GM21737 (cell line): ENCODE measurements at regions not wholly inside any gene's neighbourhood (a gene's known extent, or its start where the extent isn't known, plus 50 kb on each side); places are given as distances from the start of the nearest gene placed in this dataset.
"Not testable (repeated sequence)": the region's sequence is repeated elsewhere in the genome, so short reads cannot be mapped to it uniquely, and the experiment has no call there.

Experiments
- ATAC-seq: cut with Tn5 transposase; IDR thresholded peaks from one replicate; pipeline ENCODE4 v1.9.1; 2021; ENCODE audit warnings: mild to moderate bottlenecking, moderate library complexity; ENCODE audit not compliant: unreplicated experiment

DNA sequence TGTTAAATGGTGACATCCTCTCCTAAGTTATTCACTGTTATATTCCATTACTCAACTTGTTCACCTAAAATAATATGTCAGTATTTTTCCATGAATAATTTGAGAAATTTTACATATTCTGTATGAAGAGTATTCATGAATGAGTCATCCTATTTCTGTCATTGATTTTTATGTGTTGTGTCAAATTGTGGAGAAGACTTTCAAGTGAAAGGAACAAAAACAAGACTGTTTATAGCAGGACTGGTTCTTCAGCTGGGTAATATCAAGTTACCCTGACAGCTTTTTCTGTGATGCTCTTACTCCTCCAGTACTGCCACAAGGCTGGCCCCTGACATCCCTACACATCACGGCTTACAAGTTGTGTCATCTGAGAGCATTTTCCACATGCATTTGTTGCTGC, 847.7 kb downstream of the NCAM2 start:
- no peak for ATAC-seq

DNA sequence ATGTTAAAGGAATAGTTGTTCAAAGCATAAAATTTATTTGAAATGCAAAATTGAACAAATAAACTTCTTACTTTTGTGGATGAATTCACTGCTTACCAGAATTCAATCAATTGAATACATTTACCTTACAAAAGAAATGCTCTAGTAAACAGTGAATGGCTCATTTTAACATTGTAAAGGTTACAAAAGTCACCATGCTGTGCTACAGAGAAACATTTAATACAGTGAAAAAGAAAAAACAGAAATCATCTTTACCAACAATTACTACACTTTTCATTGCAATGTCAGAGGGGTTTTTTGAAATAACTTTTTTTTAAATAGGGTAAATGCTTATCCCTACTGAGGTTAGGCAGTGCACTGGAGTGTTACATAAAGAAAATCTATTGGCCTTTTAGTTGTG, 853.0 kb downstream of the NCAM2 start:
- no peak for ATAC-seq

DNA sequence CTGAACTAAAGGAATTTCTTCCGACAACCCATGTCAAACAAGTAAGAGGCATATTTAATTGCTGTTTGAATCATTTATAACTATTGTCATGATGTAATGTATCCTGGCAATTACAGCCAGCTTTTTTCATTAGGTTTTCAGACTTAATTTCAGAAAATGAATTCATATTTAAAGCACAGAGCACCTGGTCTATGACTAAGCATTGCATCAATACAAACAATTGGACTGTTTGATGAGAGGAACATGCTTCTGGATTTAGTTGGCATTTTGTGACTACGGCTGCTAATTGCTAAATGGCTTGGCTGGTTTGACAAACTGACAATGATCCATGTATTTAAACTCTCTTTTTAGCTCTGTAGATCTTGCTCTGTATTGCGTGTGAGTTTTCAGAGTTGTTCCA, 853.4 kb downstream of the NCAM2 start:
- no peak for ATAC-seq

DNA sequence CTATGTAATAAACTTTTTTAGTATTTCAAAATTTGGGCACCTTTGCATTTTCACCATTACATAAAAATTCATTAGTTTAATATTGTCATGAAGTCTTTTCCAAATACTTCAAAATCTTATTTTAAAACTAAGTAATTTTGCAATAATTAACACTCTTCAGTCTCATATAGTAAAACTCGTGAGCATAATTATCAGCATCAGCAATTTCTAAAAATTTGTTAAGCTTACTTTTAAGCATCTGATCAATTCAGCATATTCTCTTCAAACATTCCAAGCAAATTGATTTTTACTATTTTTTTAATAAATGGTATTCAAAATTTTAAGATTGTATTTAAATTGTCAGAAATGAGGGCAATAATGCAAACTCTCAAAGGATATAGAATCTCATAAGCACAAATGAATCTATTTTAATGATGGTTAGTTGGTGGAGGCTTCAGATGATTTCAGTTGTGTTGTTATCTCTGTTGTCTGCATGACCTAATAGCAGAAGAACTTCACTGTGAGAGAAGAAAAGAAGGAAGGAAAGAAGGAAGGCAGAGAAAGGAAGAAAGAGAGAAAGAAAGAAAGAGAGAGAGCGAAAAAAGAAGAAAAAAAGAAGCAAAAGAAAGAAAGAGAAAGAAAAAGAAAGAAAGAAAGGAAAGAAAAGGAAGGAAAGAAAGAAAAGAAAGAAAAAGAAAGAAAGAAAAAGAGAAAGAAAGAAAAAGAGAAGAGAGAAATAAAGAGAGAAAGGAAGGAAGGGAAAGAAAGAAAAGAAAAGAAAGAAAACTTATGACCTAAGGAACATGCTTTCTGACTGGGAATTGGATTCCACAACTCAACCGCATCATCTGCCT, 860.5 kb downstream of the NCAM2 start:
- ATAC-seq: no peak

DNA sequence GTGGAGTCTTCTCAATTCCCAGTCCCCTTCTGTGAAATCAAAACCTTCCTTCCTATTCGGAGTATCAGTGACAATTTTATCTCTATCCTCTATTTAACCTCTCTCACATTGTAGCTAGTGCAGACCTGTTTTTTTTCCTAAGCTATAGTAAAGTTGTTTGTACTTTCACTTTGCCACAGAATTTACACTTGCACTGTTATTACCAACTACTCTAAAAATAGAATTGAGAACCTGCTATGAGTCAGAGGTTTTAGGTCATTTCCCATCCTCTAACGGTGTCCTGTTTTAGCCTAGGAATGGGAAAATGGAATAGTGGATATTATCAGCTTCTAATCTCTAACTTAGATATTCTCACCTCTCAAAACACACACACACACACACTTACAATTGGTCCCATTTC, 862.7 kb downstream of the NCAM2 start:
- no peak for ATAC-seq

DNA sequence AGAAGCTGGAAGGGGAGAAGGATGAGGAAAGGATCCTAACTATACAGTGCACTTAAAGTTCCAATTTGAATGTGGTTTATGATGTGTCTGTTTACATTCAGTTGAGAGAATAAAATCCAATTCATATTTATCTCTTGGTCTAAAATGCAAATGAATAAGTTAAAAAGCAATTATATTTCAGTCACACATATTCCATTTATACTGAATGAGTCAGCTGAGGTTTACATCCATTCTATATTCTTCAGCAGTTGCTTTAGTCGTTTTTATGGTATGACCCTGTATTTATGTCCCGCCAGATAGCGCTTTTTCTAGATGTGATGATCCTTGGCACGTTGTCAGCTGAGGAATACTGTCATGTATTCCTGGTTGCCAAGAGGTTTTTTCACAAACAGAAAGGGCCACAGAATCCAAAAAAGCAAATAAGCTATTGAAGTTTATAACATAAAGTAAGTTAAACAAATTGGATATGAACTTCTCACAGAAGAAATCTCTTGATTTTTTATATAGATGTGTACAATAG, 866.2 kb downstream of the NCAM2 start:
- ATAC-seq: no peak

DNA sequence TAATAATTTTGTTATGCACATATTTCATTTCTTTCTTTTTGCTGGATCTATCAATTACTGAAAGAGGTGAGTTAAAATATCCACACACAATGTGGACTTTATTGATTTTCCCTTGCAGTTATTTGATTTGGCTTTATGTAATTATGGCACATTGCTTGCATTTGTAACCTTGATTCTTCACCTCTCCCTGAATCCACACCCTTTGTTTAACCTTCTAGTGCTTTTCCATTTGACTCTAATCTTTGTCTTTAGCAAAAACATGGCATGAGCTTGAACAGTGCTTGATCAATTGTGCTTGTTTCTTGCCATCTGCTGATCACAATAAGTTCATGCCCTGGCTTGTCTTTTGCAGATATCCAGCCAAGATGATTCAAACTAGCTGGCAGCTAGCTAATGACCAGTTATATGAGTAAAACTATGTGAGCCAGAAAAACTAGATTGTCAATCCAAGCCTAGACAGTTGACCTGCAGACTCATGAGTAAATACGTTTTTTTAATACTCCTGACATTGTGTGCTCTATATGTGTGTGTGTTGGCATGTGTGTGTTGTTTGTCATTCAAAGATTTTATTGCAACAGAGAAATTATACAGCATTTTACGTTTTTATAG, 899.2 kb downstream of the NCAM2 start:
- ATAC-seq: no peak

DNA sequence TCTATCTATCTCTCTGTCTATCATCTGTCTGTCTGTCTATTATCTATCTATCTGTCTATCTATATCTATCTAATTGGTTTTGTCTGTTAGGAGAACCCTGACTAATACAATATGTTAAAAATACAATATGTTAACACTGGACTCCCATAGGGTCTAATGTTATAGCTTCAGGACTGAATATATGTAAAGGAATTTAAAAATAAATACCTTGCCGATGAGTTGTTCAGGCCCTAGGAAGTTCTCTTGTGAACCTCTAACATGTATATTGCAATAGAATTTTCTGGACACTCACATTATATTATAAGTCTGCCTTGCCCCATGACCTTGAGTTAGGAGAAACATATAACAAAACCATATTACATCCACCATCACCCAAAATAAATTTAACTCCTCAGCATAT, 900.6 kb downstream of the NCAM2 start:
- no peak for ATAC-seq

DNA sequence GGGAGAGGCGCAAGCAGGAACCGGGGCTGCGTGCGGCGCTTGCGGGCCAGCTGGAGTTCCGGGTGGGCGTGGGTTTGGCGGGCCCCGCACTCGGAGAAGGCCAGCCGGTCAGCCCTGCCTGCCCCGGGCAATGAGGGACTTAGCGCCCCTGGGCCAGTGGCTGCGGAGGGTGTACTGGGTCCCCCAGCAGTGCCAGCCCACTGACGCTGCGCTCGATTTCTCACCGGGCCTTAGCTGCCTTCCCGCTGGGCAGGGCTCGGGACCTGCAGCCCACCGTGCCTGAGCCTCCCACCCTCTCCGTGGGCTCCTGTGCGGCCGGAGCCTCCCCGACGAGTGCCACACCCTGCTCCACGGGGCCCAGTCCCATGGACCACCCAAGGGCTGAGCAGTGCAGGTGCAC, 904.2 kb downstream of the NCAM2 start:
- ATAC-seq: not testable (repeated sequence)

DNA sequence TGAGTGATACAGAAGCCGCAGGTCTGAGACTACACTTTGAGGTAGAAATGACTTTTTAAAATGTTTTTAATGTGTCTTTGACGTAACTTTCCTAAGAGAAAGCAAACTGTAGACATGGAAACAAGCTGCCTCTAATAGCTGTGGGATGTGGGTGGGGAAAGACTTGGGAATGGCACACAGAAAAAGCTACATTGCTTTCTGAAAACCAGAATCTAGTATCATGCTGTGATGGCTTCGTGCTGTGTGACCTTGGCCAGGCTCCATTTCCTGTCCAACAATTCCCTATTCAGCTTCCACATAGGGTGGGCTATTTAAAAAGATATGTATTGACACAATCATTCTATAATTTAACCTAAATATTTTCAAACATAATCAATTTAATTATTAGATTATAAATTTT, 909.1 kb downstream of the NCAM2 start:
- no peak for ATAC-seq

DNA sequence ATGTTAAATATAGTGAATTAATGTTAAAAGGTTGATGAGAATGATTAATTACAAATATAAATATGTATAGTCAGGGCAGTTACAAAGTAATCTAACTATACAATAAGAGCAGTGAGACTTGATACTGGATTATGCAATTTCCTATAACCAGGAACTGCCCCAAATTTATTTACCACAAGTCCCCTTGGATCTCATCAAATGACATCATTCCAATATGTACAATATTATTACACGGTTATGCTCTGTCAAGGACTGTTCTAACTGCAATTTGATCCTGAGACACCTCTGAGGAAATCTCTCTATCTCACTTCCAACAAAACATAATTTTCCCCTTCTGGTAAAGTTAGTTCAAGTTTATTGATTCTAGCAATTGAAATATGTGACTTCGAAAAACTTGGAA, 917.6 kb downstream of the NCAM2 start:
- ATAC-seq: no peak

DNA sequence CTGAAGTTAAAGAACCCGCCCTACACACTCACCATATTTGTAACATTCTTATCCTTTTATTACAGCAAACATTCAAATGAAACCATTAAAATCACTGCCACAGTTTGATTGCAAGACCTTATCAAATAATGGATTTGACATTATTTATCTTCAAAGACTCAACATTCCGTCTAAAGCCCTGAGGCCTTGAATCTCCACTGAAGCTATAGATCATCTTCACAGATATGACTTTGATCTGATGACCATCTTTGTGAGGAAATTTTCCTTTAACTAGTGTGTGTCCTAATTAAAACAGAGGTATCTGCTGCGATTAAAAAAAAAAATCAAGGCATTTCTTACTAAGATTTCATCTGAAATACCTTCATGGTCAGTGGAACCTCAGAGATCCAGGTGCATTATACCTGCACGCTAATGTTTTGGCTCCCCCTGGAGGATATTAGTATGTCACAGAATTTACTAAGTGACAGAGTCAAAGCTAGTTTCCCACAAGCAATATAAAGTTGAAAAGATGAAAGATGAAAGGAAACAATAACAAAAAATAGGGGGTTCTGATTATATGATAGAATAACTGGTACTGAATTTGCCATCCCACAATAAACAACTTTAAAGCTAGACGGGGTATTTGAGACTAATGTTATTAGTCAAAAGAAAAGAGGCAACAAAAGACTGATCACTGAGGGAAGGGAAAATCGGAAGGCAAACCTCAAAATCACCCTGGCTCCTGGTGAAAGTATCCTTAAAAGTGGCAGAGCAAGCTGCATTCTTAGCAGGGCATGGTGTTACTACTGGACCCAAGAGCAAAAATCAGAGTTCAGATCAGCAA, 923.4 kb downstream of the NCAM2 start:
- no peak for ATAC-seq

DNA sequence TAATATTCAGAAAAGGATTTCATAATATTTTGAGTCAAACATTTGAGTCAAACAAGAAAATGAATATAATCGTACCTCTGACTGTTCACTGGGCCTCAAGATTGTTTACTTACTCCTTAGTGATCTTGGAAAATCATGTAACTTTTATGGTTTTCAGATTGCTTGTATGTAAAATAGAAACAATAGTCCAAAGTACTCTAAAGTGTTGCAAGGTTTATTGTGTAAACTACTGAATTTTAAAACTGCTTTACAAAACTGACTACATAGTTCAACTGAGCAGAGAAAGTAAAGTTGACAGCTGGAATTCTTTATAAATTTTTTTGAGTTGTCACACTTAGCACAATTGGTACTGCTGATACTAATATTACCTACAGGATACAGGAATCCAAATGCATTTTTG, 931.0 kb downstream of the NCAM2 start:
- ATAC-seq: no peak

DNA sequence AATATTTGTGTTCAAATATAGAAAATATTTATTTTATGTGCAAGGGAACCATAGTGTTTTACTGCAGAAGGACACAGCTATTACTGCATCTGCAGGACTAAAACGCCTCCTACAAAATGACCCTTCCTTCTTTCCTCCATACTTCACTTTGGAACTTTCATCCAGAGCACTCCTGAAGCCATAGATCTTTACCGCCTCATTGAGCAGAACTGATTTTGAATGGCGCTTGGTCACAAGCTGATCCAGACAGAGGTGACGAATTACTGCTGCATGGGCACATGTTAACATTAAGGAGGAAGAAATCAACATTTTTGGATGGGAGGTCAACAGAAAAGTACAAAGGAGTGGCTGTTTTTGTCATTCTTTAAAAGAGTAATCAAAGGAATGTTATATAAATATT, 931.6 kb downstream of the NCAM2 start:
- no peak for ATAC-seq

DNA sequence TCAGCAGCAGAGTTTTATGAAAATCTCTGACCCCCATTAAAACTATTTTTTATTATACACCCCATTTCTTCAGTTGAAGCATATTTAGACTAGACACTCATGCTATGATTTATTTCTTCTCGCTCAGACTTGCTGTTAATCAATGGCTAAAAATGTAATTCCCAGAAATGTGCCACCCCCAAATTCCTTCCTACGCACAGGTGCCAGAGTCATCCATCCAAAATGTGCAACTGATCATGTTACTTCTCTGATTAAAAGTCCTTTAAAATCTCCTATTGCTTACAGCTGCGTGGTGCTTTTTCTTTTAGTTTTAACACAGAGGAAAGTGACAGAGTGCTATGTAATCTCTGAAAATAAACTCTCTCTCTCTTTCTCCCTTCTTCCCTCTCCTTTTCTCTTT, 954.4 kb downstream of the NCAM2 start:
- no peak for ATAC-seq

DNA sequence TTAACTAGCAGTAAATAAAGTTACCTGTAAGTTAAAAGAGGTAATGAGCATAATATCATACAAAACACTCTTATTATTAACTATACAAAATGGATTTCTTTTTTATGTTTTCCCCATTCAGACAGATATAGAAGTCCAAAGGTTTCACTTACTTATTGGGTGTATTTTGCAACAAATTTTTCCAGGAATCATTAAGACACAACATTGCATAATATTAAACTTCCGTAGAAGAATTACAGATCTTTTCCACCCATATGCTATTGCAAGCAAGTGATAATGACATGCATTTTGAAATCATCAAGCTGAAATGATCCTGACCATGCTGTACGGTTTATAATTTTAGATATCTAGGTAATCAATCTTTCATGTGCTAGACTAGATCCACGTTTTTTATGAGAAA, 957.0 kb downstream of the NCAM2 start:
- ATAC-seq: no peak

DNA sequence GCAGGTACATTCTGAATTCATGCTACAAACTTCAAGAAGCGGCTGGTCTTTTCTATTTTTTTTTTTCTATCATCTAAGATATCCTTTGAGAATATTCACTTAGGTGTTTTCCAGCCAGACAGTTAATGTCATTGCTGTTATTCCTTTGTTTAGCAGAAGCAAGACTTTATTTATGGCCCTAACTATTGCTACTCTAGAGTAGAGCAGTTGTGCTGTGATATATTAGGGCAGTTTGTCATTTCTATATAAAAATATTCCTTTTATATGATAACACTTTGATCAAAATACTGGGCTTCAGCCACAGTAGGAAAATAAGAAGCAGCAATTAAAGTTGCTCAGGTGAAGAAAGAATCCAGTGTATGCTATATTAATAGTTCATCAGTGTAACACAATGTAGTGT, 959.3 kb downstream of the NCAM2 start:
- ATAC-seq: no peak

DNA sequence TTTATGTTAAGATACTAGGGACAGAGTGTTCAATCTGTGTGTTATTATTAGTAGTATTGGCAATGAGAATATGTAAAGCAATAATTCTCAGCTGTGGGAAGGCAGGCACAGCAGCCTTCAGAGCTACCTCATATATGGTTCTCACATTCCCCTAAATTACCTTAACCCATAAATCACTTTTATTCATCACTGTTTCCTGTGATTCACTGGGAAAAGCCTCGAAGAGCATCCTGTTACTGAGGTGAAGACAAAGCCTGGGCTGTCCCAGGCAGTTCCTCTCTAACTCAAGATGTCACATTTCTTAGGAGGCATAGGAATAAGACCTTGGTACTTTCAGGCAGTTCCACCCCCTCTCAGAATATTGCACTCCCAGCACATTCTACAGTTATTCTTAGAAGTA, 965.7 kb downstream of the NCAM2 start:
- ATAC-seq: no peak

DNA sequence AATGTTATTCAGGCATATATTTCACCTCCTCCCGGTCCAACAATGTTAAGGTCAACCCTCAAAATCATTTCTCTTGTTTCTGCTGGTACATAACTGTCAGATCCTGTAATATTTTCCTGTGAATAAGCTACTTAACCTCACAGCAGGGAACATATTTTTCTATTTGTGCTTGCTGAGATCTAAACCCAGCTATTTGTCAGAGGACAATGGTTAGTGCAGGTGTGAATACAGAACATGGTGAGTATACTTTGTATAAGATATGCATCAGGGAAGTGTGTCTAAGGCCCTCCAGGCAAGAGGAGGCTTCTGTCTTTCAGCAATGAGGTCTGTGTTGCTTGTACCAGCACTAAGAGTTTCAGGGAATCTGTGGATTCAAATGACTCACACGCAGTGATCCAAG, 970.6 kb downstream of the NCAM2 start:
- no peak for ATAC-seq

DNA sequence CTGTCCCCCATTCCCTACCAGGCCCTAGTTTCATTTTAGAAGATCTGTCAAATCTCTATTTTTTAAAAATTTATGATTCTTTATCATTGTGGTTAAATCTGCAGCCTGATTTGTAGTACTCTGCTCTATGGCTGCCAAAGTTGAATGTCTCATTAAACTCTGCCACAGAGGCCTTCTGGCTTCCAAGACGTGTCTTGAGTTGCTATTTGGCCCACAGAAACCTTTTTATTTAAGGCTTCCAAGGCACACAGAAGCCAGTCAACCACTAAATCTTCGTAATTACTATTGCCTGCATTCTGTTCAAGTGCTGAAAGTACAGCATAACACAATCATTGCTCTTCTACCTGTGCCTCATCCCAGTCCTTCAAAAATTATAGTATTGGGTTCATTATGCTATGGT, 971.0 kb downstream of the NCAM2 start:
- ATAC-seq: no peak

DNA sequence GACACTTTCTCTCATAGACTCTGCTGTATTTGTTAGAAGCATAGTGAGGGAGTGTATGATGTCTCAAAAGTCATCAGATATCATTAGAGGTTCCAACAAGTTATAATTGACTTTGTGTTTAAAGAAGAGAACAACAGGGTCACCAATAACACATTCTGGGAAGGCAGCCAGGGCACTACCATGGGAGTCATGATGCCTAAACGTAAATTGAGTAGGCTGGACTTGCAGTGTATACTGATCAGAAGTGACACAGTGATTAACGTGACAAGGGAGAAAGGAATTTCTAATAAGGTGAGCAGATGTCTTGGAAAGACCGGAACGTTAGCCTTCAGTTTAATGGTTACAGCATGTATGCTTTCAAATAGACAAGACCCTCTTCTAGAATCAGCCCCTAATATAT, 973.2 kb downstream of the NCAM2 start:
- no peak for ATAC-seq

DNA sequence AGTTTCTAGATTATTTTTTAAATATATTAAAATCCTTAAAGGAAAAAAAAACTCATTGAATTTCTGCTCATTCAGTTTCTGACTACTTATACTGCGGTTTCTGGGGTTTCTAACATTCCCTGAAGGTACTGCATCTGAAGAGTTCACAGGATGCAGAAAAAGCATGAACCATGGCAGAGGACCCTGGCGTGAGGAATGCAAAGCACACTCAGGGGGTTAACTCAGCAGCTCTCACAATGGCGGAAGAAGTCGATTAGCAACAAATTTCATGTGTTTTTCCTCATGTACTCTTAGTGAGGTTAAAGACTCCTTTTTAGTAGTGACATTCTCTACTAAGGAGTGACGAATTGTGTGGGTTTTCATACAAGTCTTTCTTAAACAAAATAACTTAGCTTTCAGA, 975.6 kb downstream of the NCAM2 start:
- no peak for ATAC-seq
